ENCODE measurements at regions not wholly inside any gene's neighbourhood (a gene's known extent, or its start where the extent isn't known, plus 50 kb on each side); places are given as distances from the start of the nearest gene placed in this dataset.

GRCh38 chr5:115064380-115064779 is 105.3 kb downstream of the TRIM36 start:
- no peak overlapping the region for H3K4me3 ChIP-seq
- no peaks in the 10 kb centered on the region for H3K27me3 ChIP-seq
- H3K4me1 ChIP-seq, result no peaks in the 10 kb centered on the region
- TF ChIP-seq, protein P1, sequence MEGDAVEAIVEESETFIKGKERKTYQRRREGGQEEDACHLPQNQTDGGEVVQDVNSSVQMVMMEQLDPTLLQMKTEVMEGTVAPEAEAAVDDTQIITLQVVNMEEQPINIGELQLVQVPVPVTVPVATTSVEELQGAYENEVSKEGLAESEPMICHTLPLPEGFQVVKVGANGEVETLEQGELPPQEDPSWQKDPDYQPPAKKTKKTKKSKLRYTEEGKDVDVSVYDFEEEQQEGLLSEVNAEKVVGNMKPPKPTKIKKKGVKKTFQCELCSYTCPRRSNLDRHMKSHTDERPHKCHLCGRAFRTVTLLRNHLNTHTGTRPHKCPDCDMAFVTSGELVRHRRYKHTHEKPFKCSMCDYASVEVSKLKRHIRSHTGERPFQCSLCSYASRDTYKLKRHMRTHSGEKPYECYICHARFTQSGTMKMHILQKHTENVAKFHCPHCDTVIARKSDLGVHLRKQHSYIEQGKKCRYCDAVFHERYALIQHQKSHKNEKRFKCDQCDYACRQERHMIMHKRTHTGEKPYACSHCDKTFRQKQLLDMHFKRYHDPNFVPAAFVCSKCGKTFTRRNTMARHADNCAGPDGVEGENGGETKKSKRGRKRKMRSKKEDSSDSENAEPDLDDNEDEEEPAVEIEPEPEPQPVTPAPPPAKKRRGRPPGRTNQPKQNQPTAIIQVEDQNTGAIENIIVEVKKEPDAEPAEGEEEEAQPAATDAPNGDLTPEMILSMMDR (IDR thresholded peaks at IDR 0.05), result no peak
- TF ChIP-seq POLR2AphosphoS5 (IDR thresholded peaks at IDR 0.05) (no peak), POLR2A (IDR thresholded peaks at IDR 0.05) (no peak)
- no peaks in the 10 kb centered on the region for H3K9me3 ChIP-seq
- H3K36me3 ChIP-seq, result no peaks in the 10 kb centered on the region
- H3K27ac ChIP-seq, result no peak overlapping the region
- no peak for DNase-seq (ENCODE audit: low spot score in 2 of 2)
- intact Hi-C loops (cut with DNase I; ENCODE audit: low total_unique reads), result no loop called here

DNA sequence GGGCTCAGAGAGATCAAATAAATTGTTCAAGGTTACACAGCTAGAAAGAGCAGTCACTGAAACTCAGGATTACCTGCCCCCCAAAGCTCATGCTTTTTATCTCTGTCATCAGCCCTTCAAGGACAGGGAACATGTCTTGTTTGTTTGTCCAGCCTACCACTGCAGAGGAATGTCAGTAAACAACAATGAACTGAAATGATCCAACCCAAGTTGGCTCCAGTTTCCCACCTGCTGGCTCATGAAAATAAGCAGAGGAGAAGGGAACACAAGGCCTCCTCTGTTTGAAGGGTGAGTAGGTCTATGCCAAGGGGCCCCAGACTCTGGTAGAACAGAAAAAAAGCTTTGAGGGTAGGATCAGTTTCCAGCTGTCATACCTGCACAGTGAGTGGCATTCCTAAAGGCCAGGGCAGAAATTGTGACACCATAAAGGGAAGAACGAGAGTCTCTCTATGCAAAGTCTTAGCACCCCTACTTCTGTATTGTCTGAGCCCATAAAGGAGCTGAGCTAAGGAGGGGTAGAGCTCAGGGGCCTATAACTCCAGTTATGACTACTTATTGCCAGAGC is 115.2 kb downstream of the TRIM36 start:
- H3K9me3 ChIP-seq, result no peaks in the 10 kb centered on the region
- no peak for DNase-seq (ENCODE audit: low spot score in 2 of 2)
- no peaks in the 10 kb centered on the region for H3K27me3 ChIP-seq
- no peak overlapping the region for H3K27ac ChIP-seq
- TF ChIP-seq, protein P1 (IDR thresholded peaks at IDR 0.05), result no peak
- TF ChIP-seq POLR2AphosphoS5 (IDR thresholded peaks at IDR 0.05), result no peak
- TF ChIP-seq POLR2A (IDR thresholded peaks at IDR 0.05), result no peak
- intact Hi-C loops (cut with DNase I; ENCODE audit: low total_unique reads), result no loop called here
- no peak overlapping the region for H3K4me3 ChIP-seq
- H3K36me3 ChIP-seq, result no peaks in the 10 kb centered on the region
- no peaks in the 10 kb centered on the region for H3K4me1 ChIP-seq

GRCh38 chr5:115052948-115053347 is 116.8 kb downstream of the TRIM36 start:
- Histone ChIP-seq H3K27ac (no peak overlapping the region), H3K9me3 (no peaks in the 10 kb centered on the region), H3K4me3 (no peak overlapping the region), H3K4me1 (no peaks in the 10 kb centered on the region), H3K36me3 (no peaks in the 10 kb centered on the region), H3K27me3 (no peaks in the 10 kb centered on the region)
- no peak for DNase-seq (ENCODE audit: low spot score in 2 of 2)
- TF ChIP-seq, protein P1 (IDR thresholded peaks at IDR 0.05), result no peak
- no peak for TF ChIP-seq POLR2AphosphoS5 (IDR thresholded peaks at IDR 0.05)
- no peak for TF ChIP-seq POLR2A (IDR thresholded peaks at IDR 0.05)
- intact Hi-C loops (cut with DNase I; ENCODE audit: low total_unique reads), result no loop called here

- no peaks in the 10 kb centered on the region for H3K27me3 ChIP-seq
- H3K9me3 ChIP-seq, result no peaks in the 10 kb centered on the region
- H3K27ac ChIP-seq, result no peak overlapping the region
- intact Hi-C loops (cut with DNase I; ENCODE audit: low total_unique reads), result no loop called here
- DNase-seq (ENCODE audit: low spot score in 2 of 2), result no peak
- H3K36me3 ChIP-seq, result no peaks in the 10 kb centered on the region
- no peak overlapping the region for H3K4me3 ChIP-seq
- no peaks in the 10 kb centered on the region for H3K4me1 ChIP-seq
- TF ChIP-seq, protein P1 (IDR thresholded peaks at IDR 0.05), result no peak
- TF ChIP-seq POLR2A (IDR thresholded peaks at IDR 0.05) (no peak), POLR2AphosphoS5 (IDR thresholded peaks at IDR 0.05) (no peak)
Measured at GRCh38 chr5:115050866-115051265, 118.8 kb downstream of the TRIM36 start.

DNA sequence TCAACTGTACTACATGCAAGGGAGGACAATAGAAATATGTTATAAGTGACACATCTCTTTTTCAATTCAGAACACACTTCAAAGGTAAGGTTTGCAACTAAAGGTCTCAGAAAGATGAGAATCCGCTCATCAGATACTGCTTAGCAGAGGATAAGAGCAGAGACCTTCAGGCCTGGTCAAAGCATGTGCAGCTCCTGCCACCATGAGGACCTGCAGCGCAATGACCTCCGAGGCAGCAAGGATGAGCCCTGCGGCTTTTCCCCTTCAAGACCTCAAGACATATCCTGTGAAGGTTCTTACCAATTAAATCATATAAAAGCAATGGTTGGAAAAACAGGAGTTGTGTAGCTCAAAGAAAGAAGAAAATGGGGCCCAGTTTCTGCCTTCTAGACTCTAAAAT is 135.8 kb downstream of the TRIM36 start:
- Histone ChIP-seq H3K4me3 (no peak overlapping the region), H3K27me3 (no peaks in the 10 kb centered on the region), H3K36me3 (no peaks in the 10 kb centered on the region), H3K9me3 (peaks cover 0 to 25% of the 10 kb centered on the region in 2 donors), H3K4me1 (no peaks in the 10 kb centered on the region), H3K27ac (no peak overlapping the region)
- intact Hi-C loops (cut with DNase I; ENCODE audit: low total_unique reads), result no loop called here
- TF ChIP-seq, protein P1 (IDR thresholded peaks at IDR 0.05), result no peak
- TF ChIP-seq POLR2AphosphoS5 (IDR thresholded peaks at IDR 0.05) (no peak), POLR2A (IDR thresholded peaks at IDR 0.05) (no peak)
- DNase-seq (ENCODE audit: low spot score in 2 of 2), result no peak

All from breast epithelium (tissue), 4 donors.